H1 (cell line): ENCODE measurements at regions not wholly inside any gene's neighbourhood (a gene's known extent, or its start where the extent isn't known, plus 50 kb on each side); places are given as distances from the start of the nearest gene placed in this dataset.

Experiments used
- BRCA1 ChIP-seq: IDR thresholded peaks from 2 replicates; pipeline ENCODE4 v1.6.1; 2012; ENCODE audit warnings: low read depth, low read length, improper control_type of control experiment
- EZH2 ChIP-seq: fragments of 200-600 bp; sonication (generic); IDR thresholded peaks from 2 replicates; pipeline ENCODE4 v1.7.1; 2012; ENCODE audit warnings: low read depth, mild to moderate bottlenecking, moderate library complexity, low read length, inconsistent platforms; ENCODE audit not compliant: severe bottlenecking
- TF ChIP-seq, protein P1 (sequence below), 3 experiments: IDR thresholded peaks; 1 replicate in 2 of 3; 2 replicates in 1 of 3; pipeline versions ENCODE4 v1.5.1 to v1.6.1; 2011; ENCODE audit warnings: low read length in 3 of 3, mild to moderate bottlenecking in 3 of 3, inconsistent platforms in 2 of 3, low read depth in 1 of 3, moderate library complexity in 1 of 3; ENCODE audit not compliant: insufficient read depth in 1 of 3; ENCODE audit errors: control extremely low read depth in 1 of 3
- TF ChIP-seq, protein P2 (sequence below): IDR thresholded peaks from 2 replicates; pipeline ENCODE4 v1.6.1; 2011; ENCODE audit warnings: low read depth, mild to moderate bottlenecking, low read length; ENCODE audit not compliant: insufficient read depth

DNA sequence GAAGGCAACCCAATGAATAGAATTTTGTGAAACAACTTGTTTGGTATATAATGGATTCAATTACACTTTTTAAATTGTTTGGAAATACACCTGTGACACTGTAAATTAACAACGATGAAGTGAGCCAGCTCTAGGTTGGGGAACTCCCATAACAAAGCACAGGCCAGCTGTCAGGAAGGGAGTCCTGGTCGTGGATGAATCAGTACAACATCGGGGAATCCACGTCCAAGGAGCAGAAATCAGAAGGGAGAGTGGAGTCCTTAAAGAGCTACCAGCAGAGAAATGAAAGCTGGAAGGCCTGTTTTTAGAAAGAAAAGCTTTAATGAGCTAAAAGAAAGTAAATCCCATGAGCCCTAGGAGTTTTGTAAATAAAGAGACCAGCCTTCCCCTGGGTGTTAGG, 223.1 kb upstream of the SLC35B3 start:
- no peak for TF ChIP-seq EZH2
- TF ChIP-seq BRCA1, result no peak
- TF ChIP-seq, protein P1, sequence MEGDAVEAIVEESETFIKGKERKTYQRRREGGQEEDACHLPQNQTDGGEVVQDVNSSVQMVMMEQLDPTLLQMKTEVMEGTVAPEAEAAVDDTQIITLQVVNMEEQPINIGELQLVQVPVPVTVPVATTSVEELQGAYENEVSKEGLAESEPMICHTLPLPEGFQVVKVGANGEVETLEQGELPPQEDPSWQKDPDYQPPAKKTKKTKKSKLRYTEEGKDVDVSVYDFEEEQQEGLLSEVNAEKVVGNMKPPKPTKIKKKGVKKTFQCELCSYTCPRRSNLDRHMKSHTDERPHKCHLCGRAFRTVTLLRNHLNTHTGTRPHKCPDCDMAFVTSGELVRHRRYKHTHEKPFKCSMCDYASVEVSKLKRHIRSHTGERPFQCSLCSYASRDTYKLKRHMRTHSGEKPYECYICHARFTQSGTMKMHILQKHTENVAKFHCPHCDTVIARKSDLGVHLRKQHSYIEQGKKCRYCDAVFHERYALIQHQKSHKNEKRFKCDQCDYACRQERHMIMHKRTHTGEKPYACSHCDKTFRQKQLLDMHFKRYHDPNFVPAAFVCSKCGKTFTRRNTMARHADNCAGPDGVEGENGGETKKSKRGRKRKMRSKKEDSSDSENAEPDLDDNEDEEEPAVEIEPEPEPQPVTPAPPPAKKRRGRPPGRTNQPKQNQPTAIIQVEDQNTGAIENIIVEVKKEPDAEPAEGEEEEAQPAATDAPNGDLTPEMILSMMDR (IDR thresholded peaks at IDR 0.05; ENCODE audit: control extremely low read depth in 1 of 3, insufficient read depth in 1 of 3, low read depth in 1 of 3, low read length in 3 of 3), result no peak
- TF ChIP-seq, protein P2, sequence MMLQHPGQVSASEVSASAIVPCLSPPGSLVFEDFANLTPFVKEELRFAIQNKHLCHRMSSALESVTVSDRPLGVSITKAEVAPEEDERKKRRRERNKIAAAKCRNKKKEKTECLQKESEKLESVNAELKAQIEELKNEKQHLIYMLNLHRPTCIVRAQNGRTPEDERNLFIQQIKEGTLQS, result no peak
